H1 (cell line): ENCODE measurements at regions not wholly inside any gene's neighbourhood (a gene's known extent, or its start where the extent isn't known, plus 50 kb on each side); places are given as distances from the start of the nearest gene placed in this dataset.

ENCODE experiments used
- CTCF ChIA-PET: fragments of 300-600 bp; sonication (Branson Sonifier 250); formaldehyde crosslinking; loops from one replicate; lab custom pipeline; 2021; ENCODE audit not compliant: partially characterized antibody; lab: Charles Lee
- POLR2A ChIA-PET: fragments of 300-600 bp; sonication (Branson Sonifier 250); formaldehyde crosslinking; loops from one replicate; lab custom pipeline; 2021; ENCODE audit warnings: inconsistent platforms; ENCODE audit not compliant: partially characterized antibody; lab: Charles Lee
- DNase-seq, 2 experiments: peaks; one replicate each; pipeline versions ENCODE4 v3.0.0 to v3.0.0-alpha.2; 2010 to 2022; ENCODE audit warnings: low spot score in 2 of 2, low read depth in 1 of 2, mixed read lengths in 1 of 2
- FAIRE-seq: peaks from 2 replicates; lab custom pipeline; 2011; peaks lifted over from hg19 to GRCh38; lab: Jason Lieb, UNC
- H2AFZ ChIP-seq: 2 replicates; pipeline ENCODE4 v1.8.1; 2012; ENCODE audit warnings: low read length, inconsistent platforms
- H2AK5ac ChIP-seq: 2 replicates; pipeline ENCODE4 v1.6.1; 2013; ENCODE audit warnings: low read depth, low read length
- H2BK120ac ChIP-seq: replicated peaks from 2 replicates; pipeline ENCODE3; 2013; ENCODE audit warnings: low read depth, low read length, inconsistent platforms
- H2BK12ac ChIP-seq: 2 replicates; pipeline ENCODE4 v1.6.1; 2013; ENCODE audit warnings: low read depth, low read length
- H2BK15ac ChIP-seq: 2 replicates; pipeline ENCODE4 v1.6.1; 2013; ENCODE audit warnings: low read length
- H2BK20ac ChIP-seq: 2 replicates; pipeline ENCODE4 v1.6.1; 2013; ENCODE audit warnings: low read length
- H2BK5ac ChIP-seq: 2 replicates; pipeline ENCODE4 v1.6.1; 2013; ENCODE audit warnings: low read depth, low read length
- H3K14ac ChIP-seq: 2 replicates; pipeline ENCODE4 v1.6.1; 2013; ENCODE audit warnings: inconsistent platforms; ENCODE audit not compliant: insufficient read length
- H3K18ac ChIP-seq: 2 replicates; pipeline ENCODE4 v1.6.1; 2013; ENCODE audit warnings: low read length; ENCODE audit errors: extremely low read depth
- H3K23ac ChIP-seq: 2 replicates; pipeline ENCODE4 v1.6.1; 2013; ENCODE audit warnings: inconsistent platforms; ENCODE audit not compliant: insufficient read length
- H3K23me2 ChIP-seq: 2 replicates; pipeline ENCODE4 v1.6.1; 2013; ENCODE audit warnings: low read depth, low read length
- H3K27ac ChIP-seq: 2 replicates; pipeline ENCODE4 v1.6.1; 2011; ENCODE audit warnings: low read depth, low read length, inconsistent platforms
- H3K27me3 ChIP-seq, 4 experiments: replicated peaks in 1 of 4; 1 replicate in 1 of 4; 2 replicates in 3 of 4; pipeline versions ENCODE4 v1.6.1 to v1.8.1; 2011 to 2013; ENCODE audit warnings: low read length in 3 of 4, mild to moderate bottlenecking in 3 of 4, inconsistent platforms in 2 of 4, mixed read lengths in 2 of 4, moderate library complexity in 1 of 4; ENCODE audit not compliant: control insufficient read depth in 3 of 4, insufficient read depth in 3 of 4; ENCODE audit errors: extremely low read depth in 1 of 4
- H3K36me3 ChIP-seq, 4 experiments: 2 replicates each; pipeline versions ENCODE4 v1.6.1 to v1.8.1; 2011 to 2013; ENCODE audit warnings: mild to moderate bottlenecking in 4 of 4, low read length in 3 of 4, moderate library complexity in 2 of 4, control low read depth in 1 of 4, inconsistent platforms in 1 of 4; ENCODE audit not compliant: insufficient read depth in 4 of 4, control insufficient read depth in 2 of 4
- H3K4ac ChIP-seq: replicated peaks from 2 replicates; pipeline ENCODE3; 2013; ENCODE audit warnings: low read length, low read depth, mixed read lengths, inconsistent platforms; ENCODE audit not compliant: insufficient read length
- H3K4me1 ChIP-seq, 4 experiments: replicated peaks in 1 of 4; 1 replicate in 1 of 4; 2 replicates in 3 of 4; pipeline versions ENCODE4 v1.6.1 to v1.8.1; 2011 to 2013; ENCODE audit warnings: low read length in 3 of 4, inconsistent platforms in 2 of 4, mixed read lengths in 1 of 4; ENCODE audit not compliant: insufficient read depth in 4 of 4, control insufficient read depth in 3 of 4
- H3K4me2 ChIP-seq, 2 experiments: 2 replicates each; pipeline versions ENCODE4 v1.6.1 to v1.8.1; 2011 to 2013; ENCODE audit warnings: low read depth in 2 of 2, low read length in 2 of 2, control low read depth in 1 of 2, inconsistent platforms in 1 of 2, mild to moderate bottlenecking in 1 of 2; ENCODE audit not compliant: insufficient read depth in 1 of 2
- H3K4me3 ChIP-seq, 4 experiments: fragments of 200-600, 300-600 bp in 1 of 4; sonication (generic), shearing (Covaris generic), sonication (Bioruptor Twin) in 1 of 4; 2 replicates each; pipeline versions ENCODE4 v1.5.1 to v1.8.1; 2011 to 2016; ENCODE audit warnings: low read length in 4 of 4, low read depth in 3 of 4, control low read depth in 2 of 4, inconsistent platforms in 2 of 4, mild to moderate bottlenecking in 2 of 4, mixed read lengths in 1 of 4, moderate library complexity in 1 of 4; ENCODE audit not compliant: insufficient read depth in 2 of 4; ENCODE audit errors: extremely low read depth in 1 of 4
- H3K56ac ChIP-seq: replicated peaks from 2 replicates; pipeline ENCODE3; 2013; ENCODE audit warnings: low read depth, mild to moderate bottlenecking, mixed read lengths, low read length, inconsistent platforms; ENCODE audit not compliant: insufficient read length
- H3K79me1 ChIP-seq: 2 replicates; pipeline ENCODE4 v1.6.1; 2013; ENCODE audit warnings: low read depth, low read length, control low read depth
- H3K79me2 ChIP-seq, 2 experiments: 2 replicates each; pipeline versions ENCODE4 v1.6.1 to v1.8.1; 2012 to 2013; ENCODE audit warnings: low read length in 2 of 2, mild to moderate bottlenecking in 2 of 2, inconsistent platforms in 1 of 2; ENCODE audit not compliant: insufficient read depth in 2 of 2, control insufficient read depth in 1 of 2
- H3K9ac ChIP-seq, 4 experiments: replicated peaks in 1 of 4; 1 replicate in 1 of 4; 2 replicates in 3 of 4; pipeline versions ENCODE4 v1.6.1 to v1.8.1; 2011 to 2013; ENCODE audit warnings: low read depth in 3 of 4, low read length in 3 of 4, control low read depth in 2 of 4, mild to moderate bottlenecking in 2 of 4, moderate library complexity in 2 of 4, inconsistent platforms in 1 of 4; ENCODE audit errors: extremely low read depth in 1 of 4
- H3K9me3 ChIP-seq, 2 experiments: 2 replicates each; pipeline versions ENCODE4 v1.6.1 to v1.8.1; 2012 to 2013; ENCODE audit warnings: mild to moderate bottlenecking in 2 of 2, moderate library complexity in 2 of 2, control low read depth in 1 of 2, inconsistent platforms in 1 of 2, low read depth in 1 of 2, low read length in 1 of 2, mixed read lengths in 1 of 2; ENCODE audit not compliant: insufficient read depth in 2 of 2
- H4K20me1 ChIP-seq, 2 experiments: replicated peaks in 1 of 2; 2 replicates each; pipeline versions ENCODE3 to v1.8.1; 2011 to 2013; ENCODE audit warnings: inconsistent platforms in 2 of 2, low read length in 2 of 2, mild to moderate bottlenecking in 1 of 2; ENCODE audit not compliant: insufficient read depth in 2 of 2, control insufficient read depth in 1 of 2
- H4K5ac ChIP-seq: 2 replicates; pipeline ENCODE4 v1.6.1; 2013; ENCODE audit warnings: low read length, low read depth, mixed read lengths, inconsistent platforms; ENCODE audit not compliant: insufficient read length
- H4K8ac ChIP-seq: 2 replicates; pipeline ENCODE4 v1.8.0; 2013; ENCODE audit warnings: mild to moderate bottlenecking, moderate library complexity, low read length, inconsistent platforms; ENCODE audit not compliant: insufficient read depth; ENCODE audit errors: extremely low read depth
- H4K91ac ChIP-seq: replicated peaks from 2 replicates; pipeline ENCODE3; 2013; ENCODE audit warnings: low read length, mixed read lengths, inconsistent platforms; ENCODE audit not compliant: insufficient read length
- CREB1 ChIP-seq: IDR thresholded peaks from 2 replicates; pipeline ENCODE4 v1.6.1; 2012; ENCODE audit warnings: inconsistent platforms
- CTCF ChIP-seq, 3 experiments: IDR thresholded peaks; 1 replicate in 2 of 3; 2 replicates in 1 of 3; pipeline versions ENCODE4 v1.5.1 to v1.6.1; 2011; ENCODE audit warnings: low read length in 3 of 3, mild to moderate bottlenecking in 3 of 3, inconsistent platforms in 2 of 3, low read depth in 1 of 3, moderate library complexity in 1 of 3; ENCODE audit not compliant: insufficient read depth in 1 of 3; ENCODE audit errors: control extremely low read depth in 1 of 3
- HDAC2 ChIP-seq, 2 experiments: fragments of 300-600 bp in 1 of 2; sonication (generic) in 1 of 2; IDR thresholded peaks; 2 replicates each; pipeline ENCODE4 v1.6.1; 2011 to 2012; ENCODE audit warnings: low read depth in 2 of 2, low read length in 2 of 2, mild to moderate bottlenecking in 2 of 2, moderate library complexity in 2 of 2, borderline replicate concordance in 1 of 2, inconsistent platforms in 1 of 2
- SP1 ChIP-seq: IDR thresholded peaks from 2 replicates; pipeline ENCODE4 v1.6.1; 2011; ENCODE audit warnings: low read depth, low read length
- WGBS, 2 experiments: shearing (Covaris generic) in 1 of 2; methylation state at CpG; one replicate each; pipeline versions ENCODE4 v1.1.6 to v1.1.7; 2013 to 2015; ENCODE audit warnings: low lambda C conversion rate in 2 of 2, mixed read lengths in 2 of 2, inconsistent platforms in 1 of 2, low coverage in 1 of 2, missing lambda C conversion rate in 1 of 2; ENCODE audit not compliant: insufficient replicate concordance in 2 of 2, insufficient coverage in 1 of 2, insufficient read length in 1 of 2; ENCODE audit errors: extremely low coverage in 1 of 2, missing lambda C conversion rate in 1 of 2; 5-methylcytosine and 5-hydroxymethylcytosine counted together

- FAIRE-seq, result no peak
- Histone ChIP-seq H3K27me3 (no peaks in the 10 kb centered on the region), H4K20me1 (no peaks in the 10 kb centered on the region), H3K79me1 (no peaks in the 10 kb centered on the region), H4K8ac (no peak overlapping the region), H3K9ac (no peak overlapping the region), H2BK12ac (no peak overlapping the region), H3K23ac (no peak overlapping the region), H3K4me2 (no peak overlapping the region), H4K91ac (no peak overlapping the region), H3K4me1 (no peaks in the 10 kb centered on the region), H3K9me3 (peaks cover 0 to 8% of the 10 kb centered on the region in 2 experiments; a peak in 2 of 4 replicates), H3K18ac (no peak overlapping the region), H3K56ac (no peak overlapping the region), H3K27ac (no peak overlapping the region), H3K4me3 (no peak overlapping the region), H2BK15ac (no peak overlapping the region), H2AK5ac (no peak overlapping the region), H3K79me2 (no peaks in the 10 kb centered on the region), H4K5ac (no peak overlapping the region), H2BK120ac (no peak overlapping the region), H3K36me3 (no peaks in the 10 kb centered on the region), H3K23me2 (no peaks in the 10 kb centered on the region), H3K4ac (no peak overlapping the region), H2AFZ (no peak overlapping the region), H3K14ac (no peak overlapping the region), H2BK5ac (no peak overlapping the region), H2BK20ac (no peak overlapping the region)
- ChIA-PET POLR2A (no interaction called here), CTCF (no interaction called here)
- no peak for DNase-seq
- 86% methylated on average over 2 of the region's 2 CpGs; no CpG with 5 or more reads in 1 of the 2 experiments for WGBS, 2 experiments
- no peak for TF ChIP-seq CTCF (IDR thresholded peaks at IDR 0.05; ENCODE audit: control extremely low read depth in 1 of 3, insufficient read depth in 1 of 3, low read depth in 1 of 3, low read length in 3 of 3)
- no peak for TF ChIP-seq HDAC2 (IDR thresholded peaks at IDR 0.05; ENCODE audit: borderline replicate concordance in 1 of 2, low read depth in 2 of 2, low read length in 2 of 2)
- TF ChIP-seq CREB1, result no peak
- no peak for TF ChIP-seq SP1
These were observed 119.2 kb upstream of the TMEM170B start for GRCh38 chr6:11418290-11418905.
